ENCODE measurements at regions not wholly inside any gene's neighbourhood (a gene's known extent, or its start where the extent isn't known, plus 50 kb on each side); places are given as distances from the start of the nearest gene placed in this dataset.
A peak's percentile ranks its signal among the peaks of the same experiment; 100 is the strongest.
"Not testable (repeated sequence)": the region's sequence is repeated elsewhere in the genome, so short reads cannot be mapped to it uniquely, and the experiment has no call there.

- DNase-seq: no peak
Measured at GRCh38 chr2:64887565-64887964, 101.6 kb upstream of the SLC1A4 start.

DNA sequence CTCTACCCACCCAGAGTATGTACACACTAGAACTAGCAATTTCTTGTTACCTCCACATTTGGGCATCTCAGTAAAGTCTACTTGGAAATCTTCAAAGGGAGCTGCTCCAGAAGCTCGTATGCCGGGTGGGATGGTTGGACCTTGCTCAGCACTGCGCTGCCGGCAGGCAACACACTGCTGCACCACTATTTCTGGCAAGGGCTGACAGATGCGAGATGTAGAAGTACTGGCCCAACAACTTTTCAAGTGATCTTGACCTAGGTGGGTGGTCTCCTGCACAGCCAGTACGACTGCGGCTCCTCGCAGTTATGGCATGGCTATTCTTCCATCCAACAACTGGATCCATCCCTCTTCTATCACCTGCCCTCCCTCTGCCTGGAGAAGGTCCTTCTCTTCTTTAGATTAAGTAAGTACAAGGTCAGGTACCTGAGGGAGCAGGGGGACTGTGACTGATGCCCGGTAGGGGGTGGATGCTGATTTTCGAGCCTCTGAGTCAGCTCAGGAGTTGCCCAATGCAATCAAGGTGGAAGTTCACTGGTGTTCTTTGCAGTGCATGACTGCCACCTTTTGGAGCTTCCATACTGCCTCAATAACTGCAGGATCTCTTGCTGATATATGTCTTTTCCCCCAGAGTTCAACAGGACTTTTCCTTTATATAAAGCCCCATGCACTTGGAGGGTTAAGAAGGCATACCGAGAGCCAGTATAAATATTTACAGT lies 100.4 kb upstream of the SLC1A4 start:
- DNase-seq: no peak

- DNase-seq: no peak
Measured at GRCh38 chr2:64889803-64890202, 99.4 kb upstream of the SLC1A4 start.

GRCh38 chr2:64896572-64896971 lies 92.6 kb upstream of the SLC1A4 start:
- not testable (repeated sequence) for DNase-seq

DNA sequence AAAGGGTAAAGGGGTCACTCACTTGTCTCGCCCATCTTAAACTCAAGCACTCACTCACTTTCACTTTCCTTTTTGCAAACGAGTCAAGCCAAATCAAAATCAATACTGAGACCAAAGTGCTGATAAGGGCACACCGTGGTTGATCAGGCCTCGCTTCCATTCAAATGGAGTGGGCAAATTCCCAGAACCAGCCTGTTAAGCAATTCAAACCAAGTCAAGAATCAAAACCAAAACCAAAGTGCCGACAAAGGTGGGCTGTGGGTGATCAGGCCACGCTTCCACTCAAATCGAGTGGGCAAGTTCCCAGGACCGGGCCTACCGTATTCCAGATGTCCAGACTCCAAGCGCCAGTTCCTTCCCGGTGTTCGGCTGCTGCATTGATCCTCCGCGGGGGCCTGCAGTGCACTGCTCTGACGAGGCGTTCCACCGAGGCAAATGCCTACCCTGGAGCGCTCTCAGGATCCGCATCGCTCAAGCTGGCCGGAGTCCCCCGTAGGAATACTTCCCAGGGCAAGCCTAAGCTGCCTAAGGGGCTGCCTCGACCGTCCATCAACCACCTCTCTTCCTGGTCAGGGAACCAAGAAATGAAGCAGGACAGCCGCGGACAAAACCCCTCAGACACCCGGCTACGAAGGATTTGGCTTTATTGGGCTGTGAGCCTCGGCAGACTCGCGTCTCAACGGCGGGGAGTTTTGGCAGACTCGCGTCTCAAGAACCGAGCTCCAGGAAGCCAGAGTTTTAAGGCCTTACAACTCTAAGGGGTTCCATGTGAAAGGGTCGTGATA lies 89.9 kb upstream of the SLC1A4 start:
- no peak for DNase-seq

DNA sequence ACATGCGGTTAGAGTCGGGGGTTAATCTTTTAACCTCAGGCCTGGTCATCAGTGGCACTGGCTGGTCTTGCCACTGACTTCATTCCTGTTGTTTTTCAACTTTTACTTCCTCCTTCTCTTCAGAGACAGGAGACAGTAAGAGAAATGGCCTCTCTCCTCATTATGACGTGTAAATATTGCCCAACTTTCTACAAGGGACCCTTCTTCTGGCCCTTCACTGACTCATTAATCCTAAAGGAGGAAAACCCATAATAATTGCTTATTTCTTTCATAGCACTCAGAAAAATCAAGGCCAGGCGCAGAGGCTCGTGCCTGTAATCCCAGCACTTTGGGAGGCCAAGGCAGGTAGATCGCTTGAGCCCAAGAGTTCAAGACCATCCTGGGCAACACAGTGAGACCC lies 89.3 kb upstream of the SLC1A4 start:
- DNase-seq: not testable (repeated sequence)

DNA sequence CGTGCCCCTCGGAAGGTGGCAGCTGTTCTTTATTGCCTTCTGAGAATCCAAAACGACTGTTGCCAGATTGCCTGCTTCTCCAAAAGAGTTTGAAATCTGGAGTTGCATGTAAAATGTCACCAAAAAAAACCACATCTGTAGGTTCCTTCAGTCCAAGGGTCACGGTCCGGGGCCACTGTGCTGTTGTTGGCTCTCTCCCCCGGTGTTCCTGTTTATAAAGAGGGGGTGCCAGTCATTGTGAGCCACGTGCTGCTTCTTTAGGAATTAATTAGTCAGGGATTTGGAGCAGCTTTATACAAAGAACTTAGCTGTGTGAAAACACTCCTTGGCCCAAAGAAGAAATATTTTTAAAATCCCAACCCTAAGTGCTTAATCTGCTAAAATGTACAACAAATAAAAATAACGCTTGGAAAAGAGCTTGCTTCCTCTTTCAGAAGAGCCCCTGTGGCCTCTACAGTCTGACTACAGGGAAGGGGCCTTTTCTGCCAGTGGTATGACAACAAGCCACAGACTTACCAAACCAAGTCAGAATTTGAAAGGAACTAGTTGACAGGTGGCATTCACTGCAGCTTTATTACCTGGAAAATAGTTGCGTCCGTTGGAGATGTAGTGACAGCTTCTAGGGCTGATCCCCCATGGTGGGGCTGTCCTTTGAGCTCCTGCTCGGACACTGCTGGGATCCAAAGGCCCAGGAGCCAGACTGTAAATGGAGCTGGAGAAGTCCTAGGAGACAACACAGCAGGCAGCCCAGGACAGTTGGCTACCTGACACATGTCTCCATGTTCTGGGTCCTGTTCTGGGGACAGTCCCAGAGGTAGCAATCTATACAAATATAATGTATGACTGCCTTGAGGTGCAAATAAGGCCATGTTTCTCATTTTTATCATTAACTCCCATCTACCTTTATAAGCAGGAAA lies 84.5 kb upstream of the SLC1A4 start:
- no peak for DNase-seq

GRCh38 chr2:64905338-64906024 lies 83.7 kb upstream of the SLC1A4 start:
- DNase-seq: no peak

GRCh38 chr2:64906853-64907536 lies 82.2 kb upstream of the SLC1A4 start:
- DNase-seq: no peak

- DNase-seq: no peak
Measured at GRCh38 chr2:64908406-64908805, 80.8 kb upstream of the SLC1A4 start.

- no peak for DNase-seq
Measured at GRCh38 chr2:64910523-64910922, 78.7 kb upstream of the SLC1A4 start.

DNA sequence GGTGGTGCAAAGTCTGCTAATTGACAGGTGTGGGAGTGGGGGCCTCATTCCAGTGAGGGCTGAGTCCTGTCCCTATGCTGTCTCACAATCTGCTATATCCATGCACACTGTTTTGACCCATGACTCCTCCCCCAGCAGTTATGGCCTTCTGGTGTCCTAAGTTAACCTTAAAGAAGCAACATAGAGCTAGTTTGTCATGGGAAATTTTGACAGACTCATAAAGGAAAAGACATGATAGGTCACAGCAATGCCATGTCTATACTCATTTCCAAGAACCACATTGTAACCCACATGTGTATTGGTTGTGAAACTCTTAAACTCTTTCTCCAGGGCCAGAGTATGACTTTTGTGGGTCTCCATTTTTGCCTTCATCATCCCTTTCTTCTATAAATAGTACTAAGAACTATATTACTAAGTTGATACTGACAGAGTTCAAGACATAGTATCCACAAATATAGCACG lies 78.2 kb upstream of the SLC1A4 start:
- DNase-seq: no peak

DNA sequence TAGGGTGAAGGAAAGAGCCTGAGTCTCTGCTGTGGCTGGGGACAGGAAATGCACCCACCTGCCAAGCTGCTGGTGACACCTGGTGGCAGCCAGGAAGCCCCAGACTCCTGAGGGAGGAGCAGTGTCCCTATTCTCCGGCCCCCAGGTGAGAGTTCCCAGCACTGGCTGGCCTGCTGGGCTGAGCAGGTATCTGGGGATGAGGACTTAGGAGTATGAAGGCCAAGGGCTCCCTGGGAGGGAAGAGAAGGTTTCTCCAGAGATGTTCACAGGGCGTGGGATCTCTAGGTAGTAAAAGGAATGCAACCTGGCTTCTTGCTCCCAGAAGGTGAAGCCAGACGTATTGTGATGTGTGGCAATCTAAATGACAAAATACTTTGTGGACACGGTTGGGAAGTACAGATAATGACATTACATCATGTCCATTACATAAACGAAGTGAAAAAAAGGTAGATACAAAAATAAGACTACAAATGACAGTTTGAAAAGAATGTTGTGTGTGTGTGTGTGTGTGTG lies 75.8 kb upstream of the SLC1A4 start:
- peak; percentile 37 for DNase-seq

GRCh38 chr2:64914247-64914646 lies 75.0 kb upstream of the SLC1A4 start:
- no peak for DNase-seq

- no peak for DNase-seq
Measured at GRCh38 chr2:64914735-64915509, 74.3 kb upstream of the SLC1A4 start.

- DNase-seq: no peak
Measured at GRCh38 chr2:64915510-64915900, 73.7 kb upstream of the SLC1A4 start.

DNA sequence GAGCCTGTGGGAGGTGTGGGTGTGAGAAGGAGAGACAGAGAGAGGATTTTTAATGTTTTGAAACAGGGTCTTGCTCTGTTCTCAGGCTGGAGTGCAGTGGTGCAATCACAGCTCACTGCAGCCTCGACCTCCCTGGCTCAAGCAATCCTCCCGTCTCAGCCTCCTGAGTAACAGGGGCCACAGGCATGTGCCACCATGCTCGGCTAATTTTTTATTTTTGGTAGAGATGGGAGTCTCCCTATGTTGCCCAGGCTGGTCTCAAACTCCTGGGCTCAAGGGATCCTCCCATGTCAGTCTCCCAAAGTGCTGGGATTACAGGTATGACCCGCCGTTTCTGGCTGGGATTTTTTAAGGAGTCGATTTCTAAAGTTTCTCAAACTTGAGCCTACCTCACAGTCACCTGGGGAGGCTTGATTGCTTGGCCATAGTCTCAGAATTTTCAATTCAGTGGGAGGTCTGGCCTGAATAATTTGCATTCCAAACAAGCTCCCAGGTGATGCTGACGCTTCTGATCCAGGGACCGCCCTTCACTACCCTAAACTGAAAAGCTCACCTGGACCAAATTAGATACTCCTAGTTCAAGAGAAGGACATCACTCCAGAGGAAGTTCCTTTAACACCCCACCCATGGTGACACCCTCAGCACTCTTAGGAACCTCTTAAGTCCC lies 70.8 kb upstream of the SLC1A4 start:
- DNase-seq: no peak

- no peak for DNase-seq
Measured at GRCh38 chr2:64919261-64919660, 69.9 kb upstream of the SLC1A4 start.

DNA sequence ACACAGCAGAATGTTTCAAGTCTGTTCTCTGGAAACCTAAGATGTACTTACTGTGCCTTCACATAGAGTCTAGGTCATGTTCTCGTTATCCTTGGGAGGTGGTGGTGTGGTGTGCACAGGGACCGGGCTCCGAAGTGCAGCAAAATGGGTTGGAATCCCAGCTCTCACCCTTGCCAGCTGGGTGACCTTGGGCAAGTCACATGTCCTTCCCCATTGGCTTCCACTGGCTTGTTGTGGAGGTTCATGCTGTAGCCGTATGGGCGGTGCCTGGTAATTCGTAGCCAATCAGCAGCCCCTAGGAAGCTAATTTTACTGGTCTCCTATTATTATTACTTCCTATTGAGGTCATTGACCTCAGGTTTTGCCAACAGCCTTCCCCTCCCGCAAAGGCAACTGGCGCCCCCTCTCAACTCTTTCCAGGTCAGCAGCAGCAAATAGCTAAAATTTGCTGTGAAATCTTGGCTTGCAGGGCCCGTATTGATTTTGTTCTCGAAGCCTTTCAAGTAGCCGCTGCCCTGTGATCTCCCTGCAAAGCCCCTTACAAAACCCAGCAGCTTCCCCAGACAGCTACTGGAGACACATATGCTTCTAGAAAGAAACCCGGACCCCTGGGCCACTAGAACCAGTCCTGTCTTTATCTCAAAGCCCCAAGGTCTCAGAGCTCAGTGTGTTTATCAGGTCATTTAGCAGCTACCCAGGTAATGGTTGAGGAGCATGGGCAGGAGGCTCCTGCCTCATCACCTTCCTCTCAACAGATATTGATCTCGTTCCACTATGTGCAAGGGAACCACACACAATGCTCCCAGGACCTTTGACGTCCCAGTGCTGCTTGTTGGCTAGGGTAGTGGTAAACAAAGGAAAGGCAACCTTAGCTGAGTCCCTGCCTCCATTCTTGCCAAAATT lies 66.5 kb upstream of the SLC1A4 start:
- no peak for DNase-seq

GRCh38 chr2:64923385-64923710 lies 65.9 kb upstream of the SLC1A4 start:
- no peak for DNase-seq

All from NCI-H774 (cell line).